Heart left ventricle (tissue), 16 donors: ENCODE measurements at regions not wholly inside any gene's neighbourhood (a gene's known extent, or its start where the extent isn't known, plus 50 kb on each side); places are given as distances from the start of the nearest gene placed in this dataset.

Source experiments
- ATAC-seq, 4 donors: fragments of 200-7000 bp; cut with Tn5 transposase; one replicate each; pipeline ENCODE4 v1.9.1; 2020 to 2022; ENCODE audit warnings: moderate library complexity in 4 of 4, mild to moderate bottlenecking in 3 of 4, moderate number of reproducible peaks in 1 of 4
- DNase-seq, 5 donors: peaks; one replicate each; pipeline ENCODE4 v3.0.0-alpha.2; 2020
- H3K27ac ChIP-seq, 12 donors: fragments of 200-600 bp; sonication (generic) in 4 of 12; one replicate each; pipeline versions ENCODE4 v1.5.0 to v1.8.0; 2016 to 2022; ENCODE audit warnings: mild to moderate bottlenecking in 2 of 12
- H3K27me3 ChIP-seq, 9 donors: fragments of 200-600 bp; sonication (generic) in 2 of 9; one replicate each; pipeline versions ENCODE4 v1.5.1 to v1.8.0; 2016 to 2022; ENCODE audit warnings: mild to moderate bottlenecking in 3 of 9
- H3K36me3 ChIP-seq, 9 donors: fragments of 200-600 bp; sonication (generic) in 2 of 9; one replicate each; pipeline versions ENCODE4 v1.5.0 to v1.8.0; 2018 to 2022; ENCODE audit warnings: mild to moderate bottlenecking in 2 of 9
- H3K4me1 ChIP-seq, 12 donors: fragments of 200-600 bp; sonication (generic) in 4 of 12; one replicate each; pipeline versions ENCODE4 v1.5.0 to v1.8.0; 2016 to 2022; ENCODE audit warnings: mild to moderate bottlenecking in 3 of 12
- H3K4me3 ChIP-seq, 12 donors: fragments of 200-600 bp; sonication (generic) in 4 of 12; one replicate each; pipeline versions ENCODE4 v1.5.0 to v1.8.0; 2017 to 2022; ENCODE audit warnings: mild to moderate bottlenecking in 9 of 12, moderate library complexity in 4 of 12
- H3K9me3 ChIP-seq, 12 donors: fragments of 200-600 bp; sonication (generic) in 4 of 12; one replicate each; pipeline versions ENCODE4 v1.5.0 to v1.8.0; 2016 to 2022; ENCODE audit warnings: mild to moderate bottlenecking in 1 of 12
- POLR2A ChIP-seq, 2 donors: fragments of 450-650 bp; IDR thresholded peaks; one replicate each; pipeline ENCODE4 v1.6.1; 2017; ENCODE audit warnings: antibody characterized with exemption in 2 of 2, mild to moderate bottlenecking in 2 of 2, moderate library complexity in 2 of 2
- WGBS, 4 donors: extraction: QIAGEN DNeasy Blood & Tissue Kit in 2 of 4; methylation state at CpG; one replicate each; pipeline versions ENCODE4 v1.1.5 to v1.1.7; 2013 to 2018; 5-methylcytosine and 5-hydroxymethylcytosine counted together
- intact Hi-C, 10 donors: fragments of 100-400 bp; cut with DNase I; formaldehyde crosslinking; loops; one replicate each; pipeline versions ENCODE4 v1.11.1 to v1.14.2; 2022
- TF ChIP-seq, protein P1 (sequence below), 12 donors: fragments of 200-600 bp; sonication (generic) in 4 of 12; IDR thresholded peaks; one replicate each; pipeline versions ENCODE4 v1.5.0 to v1.8.0; 2018 to 2022; ENCODE audit warnings: antibody characterized with exemption in 12 of 12, mild to moderate bottlenecking in 5 of 12
- donor health status: ischemic (EF 13 %, LVEDD 7.1; RV severe dilation, severe dysfunction).
- donor health status: healthy with polysubstance abuse.
- donor health status: DM: no; HTN: yes; CAD: no.
- donor health status: DM: no; HTN: no; CAD: no.
- donor health status: ischemic (EF 25% LVEDD 6.9; RV normal size, moderate dysfunction).
- donor health status: ischemic (EF 25% LVEDD 5.7; RV mildly dilated, moderate dysfunction).
- donor health status: healthy.
- donor health status: DM: yes; HTN: yes; CAD: no.
- donor health status: ischemic (EF 35%, LVEDD 5.7; RV mildly dilated, moderate dysfunction).
- donor health status: nonischemic (EF 11% LVEDD 7.7; RV severe dilation, severe dysfunction).
- donor health status: DM: yes; HTN: yes; CAD: no.
- donor health status: PGD.
- donor health status: ischemic (EF 29% LVEDD 5.4; RV normal size, mild dysfunction).
- donor health status: nonischemic (EF 23%, LVEDD 6.1; RV moderate dilation, normal function).

DNA sequence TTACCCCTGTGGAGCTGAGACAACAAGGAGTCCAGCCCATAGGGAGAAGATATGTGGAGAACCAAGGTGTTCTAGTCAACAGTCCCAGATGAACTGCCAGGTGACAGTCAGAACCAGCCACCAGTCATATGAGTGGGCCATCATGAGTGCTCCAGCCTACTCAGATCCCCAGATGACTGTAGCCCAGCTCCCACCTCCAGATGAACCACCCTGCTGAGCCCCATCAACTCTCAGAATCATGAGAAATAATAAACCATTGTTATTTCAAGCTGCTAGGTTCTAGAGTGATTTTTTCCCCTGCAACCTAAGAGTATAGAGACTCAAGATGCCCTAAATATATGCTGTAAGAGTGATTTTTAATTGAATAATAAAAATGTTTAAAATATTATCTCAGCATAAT is 444.2 kb downstream of the GPATCH2 start:
- peaks cover 0 to 9% (median 0%) of the 10 kb centered on the region in 12 donors for H3K4me1 ChIP-seq
- H3K27ac ChIP-seq = no peak overlapping the region
- no peaks in the 10 kb centered on the region for H3K27me3 ChIP-seq
- no peak for DNase-seq
- no peak for ATAC-seq
- peaks cover 0 to 18% (median 3%) of the 10 kb centered on the region in 12 donors for H3K9me3 ChIP-seq
- no peak for TF ChIP-seq POLR2A (IDR thresholded peaks at IDR 0.05)
- TF ChIP-seq, protein P1, sequence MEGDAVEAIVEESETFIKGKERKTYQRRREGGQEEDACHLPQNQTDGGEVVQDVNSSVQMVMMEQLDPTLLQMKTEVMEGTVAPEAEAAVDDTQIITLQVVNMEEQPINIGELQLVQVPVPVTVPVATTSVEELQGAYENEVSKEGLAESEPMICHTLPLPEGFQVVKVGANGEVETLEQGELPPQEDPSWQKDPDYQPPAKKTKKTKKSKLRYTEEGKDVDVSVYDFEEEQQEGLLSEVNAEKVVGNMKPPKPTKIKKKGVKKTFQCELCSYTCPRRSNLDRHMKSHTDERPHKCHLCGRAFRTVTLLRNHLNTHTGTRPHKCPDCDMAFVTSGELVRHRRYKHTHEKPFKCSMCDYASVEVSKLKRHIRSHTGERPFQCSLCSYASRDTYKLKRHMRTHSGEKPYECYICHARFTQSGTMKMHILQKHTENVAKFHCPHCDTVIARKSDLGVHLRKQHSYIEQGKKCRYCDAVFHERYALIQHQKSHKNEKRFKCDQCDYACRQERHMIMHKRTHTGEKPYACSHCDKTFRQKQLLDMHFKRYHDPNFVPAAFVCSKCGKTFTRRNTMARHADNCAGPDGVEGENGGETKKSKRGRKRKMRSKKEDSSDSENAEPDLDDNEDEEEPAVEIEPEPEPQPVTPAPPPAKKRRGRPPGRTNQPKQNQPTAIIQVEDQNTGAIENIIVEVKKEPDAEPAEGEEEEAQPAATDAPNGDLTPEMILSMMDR (IDR thresholded peaks at IDR 0.05) = no peak
- intact Hi-C loops = loop anchor here in 1 of 10 donors (5.0 kb wide), 1 partner anchor 44 kb away; no protein-coding TSS in a partner anchor
- no peak overlapping the region for H3K4me3 ChIP-seq
- no peaks in the 10 kb centered on the region for H3K36me3 ChIP-seq

DNA sequence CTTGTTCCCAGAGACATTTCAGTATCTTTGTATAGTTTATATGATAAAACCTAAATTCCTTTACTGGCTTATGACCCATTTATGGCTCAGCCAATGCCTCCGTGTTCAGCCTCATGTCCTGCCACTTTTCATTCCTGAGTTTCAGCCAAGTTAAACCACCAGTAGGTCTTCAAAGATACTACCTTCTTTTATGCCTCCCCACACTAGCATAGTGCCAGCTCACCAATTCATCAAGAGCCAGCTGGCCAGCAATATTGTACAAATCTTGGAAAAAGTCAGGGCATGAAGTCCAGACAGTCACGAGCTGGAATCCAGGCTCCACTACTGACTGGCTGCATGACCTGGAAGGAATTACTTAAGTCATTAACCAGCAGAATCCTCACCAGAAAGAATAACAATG is 446.0 kb downstream of the GPATCH2 start:
- no peak overlapping the region for H3K4me3 ChIP-seq
- no peaks in the 10 kb centered on the region for H3K36me3 ChIP-seq
- peaks cover 0 to 9% (median 0%) of the 10 kb centered on the region in 12 donors for H3K4me1 ChIP-seq
- peak; percentile 14 to 69 (median 46) for ATAC-seq
- DNase-seq = no peak
- TF ChIP-seq POLR2A (IDR thresholded peaks at IDR 0.05) = no peak
- TF ChIP-seq, protein P1 (IDR thresholded peaks at IDR 0.05) = no peak
- peak overlapping the region in 1 of 12 donors; percentile 35 for H3K27ac ChIP-seq
- H3K27me3 ChIP-seq = no peaks in the 10 kb centered on the region
- intact Hi-C loops = loop anchor here in 1 of 10 donors (5.0 kb wide), 1 partner anchor 43 kb away; no protein-coding TSS in a partner anchor
- 25 to 38% (median 31%) methylated on average over 2 of the region's 2 CpGs for WGBS, 4 donors
- H3K9me3 ChIP-seq = peaks cover 0 to 18% (median 3%) of the 10 kb centered on the region in 12 donors

DNA sequence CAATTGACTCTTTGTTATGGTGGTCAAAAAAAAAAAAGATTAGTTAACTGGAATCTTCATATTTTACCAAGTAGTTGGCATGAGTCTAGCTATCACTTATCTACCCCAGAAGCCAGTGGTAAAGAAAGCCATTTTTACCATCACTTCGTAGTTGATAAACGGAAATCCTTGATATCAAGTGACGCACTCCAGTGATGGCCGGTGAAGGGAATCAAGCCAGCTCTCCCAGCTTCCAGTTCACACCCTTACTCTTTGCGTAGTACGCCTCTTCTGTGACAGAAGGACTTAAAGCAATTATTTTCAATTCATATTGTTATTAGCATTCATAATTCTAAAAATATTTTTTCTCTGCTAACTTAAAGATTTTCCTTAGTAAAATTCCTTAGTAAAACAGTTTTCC is 447.9 kb downstream of the GPATCH2 start:
- Histone ChIP-seq H3K27me3 (no peaks in the 10 kb centered on the region), H3K9me3 (peaks cover 0 to 11% (median 3%) of the 10 kb centered on the region in 12 donors), H3K36me3 (no peaks in the 10 kb centered on the region), H3K4me1 (peaks cover 0 to 6% (median 0%) of the 10 kb centered on the region in 12 donors), H3K4me3 (no peak overlapping the region), H3K27ac (no peak overlapping the region)
- 40 to 51% (median 50%) methylated on average over 6 of the region's 6 CpGs for WGBS, 4 donors
- TF ChIP-seq POLR2A (IDR thresholded peaks at IDR 0.05) = no peak
- TF ChIP-seq, protein P1 (IDR thresholded peaks at IDR 0.05) = no peak
- intact Hi-C loops = no loop called here
- ATAC-seq (peak in 1 of 4 donors; percentile 31), DNase-seq (no peak)

DNA sequence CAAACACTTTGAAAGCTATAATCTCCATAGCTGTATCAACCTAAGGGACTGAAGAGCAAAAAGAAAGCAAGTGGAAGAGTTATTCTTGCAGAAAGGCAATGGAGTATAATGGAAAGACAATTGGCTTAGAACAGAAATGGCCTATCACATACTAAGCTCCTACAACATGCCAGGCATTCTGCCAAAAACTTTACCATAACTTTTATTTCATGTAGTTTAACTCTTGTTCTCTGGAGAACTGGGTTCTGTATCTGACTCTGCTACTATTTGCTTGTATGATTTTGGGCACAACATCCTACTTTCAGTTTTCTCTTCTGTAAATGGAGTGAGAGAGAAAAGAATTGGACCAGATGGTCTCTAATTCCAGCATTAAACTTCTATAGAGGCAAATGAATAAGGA is 449.1 kb downstream of the GPATCH2 start:
- H3K4me1 ChIP-seq = peaks cover 0 to 6% (median 0%) of the 10 kb centered on the region in 12 donors
- no peak for DNase-seq
- intact Hi-C loops = no loop called here
- H3K4me3 ChIP-seq = no peak overlapping the region
- ATAC-seq = no peak
- H3K27ac ChIP-seq = no peak overlapping the region
- no peaks in the 10 kb centered on the region for H3K36me3 ChIP-seq
- TF ChIP-seq, protein P1 (IDR thresholded peaks at IDR 0.05) = no peak
- no peak for TF ChIP-seq POLR2A (IDR thresholded peaks at IDR 0.05)
- H3K27me3 ChIP-seq = no peaks in the 10 kb centered on the region
- H3K9me3 ChIP-seq = peaks cover 0 to 6% (median 1%) of the 10 kb centered on the region in 12 donors
